ENCODE measurements at regions not wholly inside any gene's neighbourhood (a gene's known extent, or its start where the extent isn't known, plus 50 kb on each side); places are given as distances from the start of the nearest gene placed in this dataset.

- no peak for TF ChIP-seq POLR2A (IDR thresholded peaks at IDR 0.05)
- TF ChIP-seq, protein P1, sequence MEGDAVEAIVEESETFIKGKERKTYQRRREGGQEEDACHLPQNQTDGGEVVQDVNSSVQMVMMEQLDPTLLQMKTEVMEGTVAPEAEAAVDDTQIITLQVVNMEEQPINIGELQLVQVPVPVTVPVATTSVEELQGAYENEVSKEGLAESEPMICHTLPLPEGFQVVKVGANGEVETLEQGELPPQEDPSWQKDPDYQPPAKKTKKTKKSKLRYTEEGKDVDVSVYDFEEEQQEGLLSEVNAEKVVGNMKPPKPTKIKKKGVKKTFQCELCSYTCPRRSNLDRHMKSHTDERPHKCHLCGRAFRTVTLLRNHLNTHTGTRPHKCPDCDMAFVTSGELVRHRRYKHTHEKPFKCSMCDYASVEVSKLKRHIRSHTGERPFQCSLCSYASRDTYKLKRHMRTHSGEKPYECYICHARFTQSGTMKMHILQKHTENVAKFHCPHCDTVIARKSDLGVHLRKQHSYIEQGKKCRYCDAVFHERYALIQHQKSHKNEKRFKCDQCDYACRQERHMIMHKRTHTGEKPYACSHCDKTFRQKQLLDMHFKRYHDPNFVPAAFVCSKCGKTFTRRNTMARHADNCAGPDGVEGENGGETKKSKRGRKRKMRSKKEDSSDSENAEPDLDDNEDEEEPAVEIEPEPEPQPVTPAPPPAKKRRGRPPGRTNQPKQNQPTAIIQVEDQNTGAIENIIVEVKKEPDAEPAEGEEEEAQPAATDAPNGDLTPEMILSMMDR (IDR thresholded peaks at IDR 0.05), result no peak
- TF ChIP-seq EP300 (IDR thresholded peaks at IDR 0.05), result no peak
Measured at GRCh38 chr5:89916131-89916530, 493.4 kb downstream of the CETN3 start.
